H1 (cell line): ENCODE measurements at regions not wholly inside any gene's neighbourhood (a gene's known extent, or its start where the extent isn't known, plus 50 kb on each side); places are given as distances from the start of the nearest gene placed in this dataset.

Source experiments
- CREB1 ChIP-seq: IDR thresholded peaks from 2 replicates; pipeline ENCODE4 v1.6.1; 2012; ENCODE audit warnings: inconsistent platforms
- CTCF ChIP-seq, 3 experiments: IDR thresholded peaks; 1 replicate in 2 of 3; 2 replicates in 1 of 3; pipeline versions ENCODE4 v1.5.1 to v1.6.1; 2011; ENCODE audit warnings: low read length in 3 of 3, mild to moderate bottlenecking in 3 of 3, inconsistent platforms in 2 of 3, low read depth in 1 of 3, moderate library complexity in 1 of 3; ENCODE audit not compliant: insufficient read depth in 1 of 3; ENCODE audit errors: control extremely low read depth in 1 of 3
- MAX ChIP-seq: IDR thresholded peaks from 2 replicates; pipeline ENCODE4 v1.6.1; 2012; ENCODE audit warnings: inconsistent platforms
- POLR2A ChIP-seq, 2 experiments: IDR thresholded peaks; 1 replicate in 1 of 2; 2 replicates in 1 of 2; pipeline ENCODE4 v1.6.1; 2011; ENCODE audit warnings: low read depth in 2 of 2, low read length in 2 of 2, mild to moderate bottlenecking in 2 of 2; ENCODE audit errors: control extremely low read depth in 1 of 2
- POLR2AphosphoS5 ChIP-seq: IDR thresholded peaks from 2 replicates; pipeline ENCODE4 v1.6.1; 2011; ENCODE audit warnings: low read depth, low read length
- RAD21 ChIP-seq, 2 experiments: IDR thresholded peaks in 1 of 2; conservative IDR thresholded peaks in 1 of 2; 2 replicates each; pipeline ENCODE4 v1.6.1; 2011; ENCODE audit warnings: low read depth in 2 of 2, low read length in 2 of 2, improper control_type of control experiment in 1 of 2, inconsistent platforms in 1 of 2, mild to moderate bottlenecking in 1 of 2, moderate library complexity in 1 of 2
- RFX5 ChIP-seq: IDR thresholded peaks from 2 replicates; pipeline ENCODE4 v1.6.1; 2011; ENCODE audit warnings: low read depth, low read length, improper control_type of control experiment, borderline replicate concordance
- SIN3A ChIP-seq, 2 experiments: IDR thresholded peaks in 1 of 2; conservative IDR thresholded peaks in 1 of 2; 2 replicates each; pipeline ENCODE4 v1.6.1; 2011 to 2012; ENCODE audit warnings: low read length in 2 of 2, improper control_type of control experiment in 1 of 2, low read depth in 1 of 2, mild to moderate bottlenecking in 1 of 2
- SP1 ChIP-seq: IDR thresholded peaks from 2 replicates; pipeline ENCODE4 v1.6.1; 2011; ENCODE audit warnings: low read depth, low read length
- TAF1 ChIP-seq: IDR thresholded peaks from 2 replicates; pipeline ENCODE4 v1.6.1; 2011; ENCODE audit warnings: mild to moderate bottlenecking, low read depth, low read length
- TBP ChIP-seq: IDR thresholded peaks from 2 replicates; pipeline ENCODE4 v1.6.1; 2011; ENCODE audit warnings: low read depth, low read length, improper control_type of control experiment
- ZNF274 ChIP-seq: IDR thresholded peaks from 2 replicates; pipeline ENCODE4 v1.7.0; 2012; ENCODE audit warnings: low read length, borderline replicate concordance; ENCODE audit errors: extremely low read depth
- TF ChIP-seq, protein P1 (sequence below): IDR thresholded peaks from 2 replicates; pipeline ENCODE4 v1.6.1; 2012; ENCODE audit warnings: inconsistent platforms

GRCh38 chr21:15283789-15284188 lies 219.0 kb upstream of the NRIP1 start:
- TF ChIP-seq CTCF (IDR thresholded peaks at IDR 0.05; ENCODE audit: control extremely low read depth in 1 of 3, insufficient read depth in 1 of 3, low read depth in 1 of 3, low read length in 3 of 3) = no peak
- TF ChIP-seq RAD21 (IDR thresholded peaks at IDR 0.05 in 1 of 2, conservative IDR thresholded peaks at IDR 0.05 in 1 of 2; ENCODE audit: low read depth in 2 of 2, low read length in 2 of 2) = no peak
- TF ChIP-seq POLR2AphosphoS5 = no peak
- TF ChIP-seq TAF1 = no peak
- no peak for TF ChIP-seq CREB1
- no peak for TF ChIP-seq ZNF274
- no peak for TF ChIP-seq MAX
- TF ChIP-seq RFX5 = no peak
- no peak for TF ChIP-seq POLR2A (IDR thresholded peaks at IDR 0.05; ENCODE audit: control extremely low read depth in 1 of 2, low read depth in 2 of 2, low read length in 2 of 2)
- no peak for TF ChIP-seq TBP
- TF ChIP-seq, protein P1, sequence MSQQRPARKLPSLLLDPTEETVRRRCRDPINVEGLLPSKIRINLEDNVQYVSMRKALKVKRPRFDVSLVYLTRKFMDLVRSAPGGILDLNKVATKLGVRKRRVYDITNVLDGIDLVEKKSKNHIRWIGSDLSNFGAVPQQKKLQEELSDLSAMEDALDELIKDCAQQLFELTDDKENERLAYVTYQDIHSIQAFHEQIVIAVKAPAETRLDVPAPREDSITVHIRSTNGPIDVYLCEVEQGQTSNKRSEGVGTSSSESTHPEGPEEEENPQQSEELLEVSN = no peak
- no peak for TF ChIP-seq SIN3A (conservative IDR thresholded peaks at IDR 0.05 in 1 of 2, IDR thresholded peaks at IDR 0.05 in 1 of 2; ENCODE audit: low read depth in 1 of 2, low read length in 2 of 2)
- TF ChIP-seq SP1 = no peak
